GM19395 (cell line): ENCODE measurements at regions not wholly inside any gene's neighbourhood (a gene's known extent, or its start where the extent isn't known, plus 50 kb on each side); places are given as distances from the start of the nearest gene placed in this dataset.

ENCODE experiments used
- ATAC-seq: cut with Tn5 transposase; IDR thresholded peaks from one replicate; pipeline ENCODE4 v1.9.1; 2021; ENCODE audit warnings: mild to moderate bottlenecking, moderate library complexity; ENCODE audit not compliant: unreplicated experiment

DNA sequence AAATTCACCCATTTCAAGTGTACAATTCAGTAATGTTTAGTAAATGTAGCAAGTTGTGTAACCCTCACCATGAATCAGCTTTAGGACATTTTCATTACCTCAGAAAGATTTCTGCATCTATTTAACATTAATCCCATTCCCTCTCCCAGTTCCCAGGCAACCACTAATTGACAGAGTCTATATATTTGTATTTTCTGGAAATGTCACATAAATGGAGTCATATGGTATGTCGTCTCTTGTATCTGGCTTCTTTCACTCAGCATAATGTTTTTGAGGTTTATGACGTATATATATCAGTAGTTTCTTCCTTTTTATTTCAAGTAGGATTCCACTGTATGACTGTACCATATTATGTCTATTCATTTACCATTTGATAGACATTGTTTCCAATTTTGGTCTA, 199.8 kb downstream of the CYB561 start:
- ATAC-seq: no peak

DNA sequence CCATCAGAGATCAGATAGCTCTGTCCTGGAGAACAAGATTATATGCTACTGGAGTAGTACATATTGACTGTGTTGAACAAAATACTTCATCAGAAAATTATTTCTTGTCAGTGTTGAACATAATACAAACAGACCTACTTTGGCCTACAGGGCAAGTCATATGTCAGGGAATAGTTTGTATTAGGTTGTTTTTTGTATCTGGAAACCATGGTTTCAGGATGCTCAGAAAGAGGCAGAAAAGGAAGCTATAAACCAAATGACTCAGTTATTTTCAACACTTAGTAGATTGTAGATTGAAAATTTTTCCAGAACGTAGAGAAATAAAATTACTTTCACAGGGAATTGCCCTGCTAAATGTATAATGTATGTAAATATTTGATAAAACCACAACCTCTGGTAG, 198.4 kb downstream of the CYB561 start:
- ATAC-seq: no peak

DNA sequence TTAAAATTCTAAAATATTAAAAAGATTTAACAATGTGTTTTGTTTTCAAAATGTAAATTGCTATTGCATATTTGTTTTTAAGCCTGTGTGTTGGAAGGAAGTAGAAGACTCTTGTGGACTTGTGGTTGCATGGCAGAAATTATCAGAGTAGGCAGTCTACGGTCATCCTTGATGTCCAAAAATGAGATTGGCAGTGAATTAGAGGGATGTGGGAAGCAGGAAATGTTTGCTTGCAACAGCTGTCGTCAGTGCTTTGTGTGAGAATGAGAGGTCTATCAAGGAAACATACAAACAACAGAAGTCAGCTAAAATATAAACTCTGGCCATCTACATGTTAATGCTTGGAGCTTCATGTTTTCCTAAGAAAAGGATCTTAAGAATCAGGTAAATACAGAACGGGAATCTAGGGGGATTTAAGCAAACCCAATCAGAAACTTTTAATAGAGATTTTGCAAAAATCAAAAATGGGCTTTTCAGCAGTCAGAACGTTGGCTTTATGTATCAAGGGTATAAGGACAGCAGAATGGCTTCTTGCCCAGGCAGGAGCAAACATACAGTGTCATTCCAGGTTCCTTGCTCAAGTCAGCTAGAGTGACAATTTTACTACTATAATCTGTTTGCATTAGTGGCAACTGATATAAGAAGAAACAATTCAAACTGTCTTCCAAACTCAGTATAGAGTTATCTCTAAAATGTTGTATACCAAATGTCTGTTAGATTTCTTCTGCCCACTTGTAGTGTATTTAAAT, 196.7 kb downstream of the CYB561 start:
- ATAC-seq: no peak

DNA sequence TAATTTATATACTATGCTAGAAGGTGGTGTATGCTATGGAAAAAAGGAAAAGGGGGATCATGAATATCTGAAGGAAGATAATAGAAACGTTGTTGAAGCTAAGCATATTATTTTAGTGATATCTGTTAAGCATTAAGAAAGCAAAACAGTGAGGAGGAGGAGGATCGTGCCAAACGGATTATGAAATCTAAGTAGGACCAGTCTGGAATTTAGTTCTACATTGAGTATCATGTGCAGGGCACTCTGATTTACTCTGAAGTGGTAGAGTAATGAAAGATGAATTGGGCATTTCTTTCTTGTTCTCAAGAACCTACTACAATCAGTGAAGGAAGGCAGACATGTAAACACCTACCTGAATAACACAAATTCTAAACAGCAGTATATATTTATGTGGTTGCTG, 195.3 kb downstream of the CYB561 start:
- no peak for ATAC-seq

DNA sequence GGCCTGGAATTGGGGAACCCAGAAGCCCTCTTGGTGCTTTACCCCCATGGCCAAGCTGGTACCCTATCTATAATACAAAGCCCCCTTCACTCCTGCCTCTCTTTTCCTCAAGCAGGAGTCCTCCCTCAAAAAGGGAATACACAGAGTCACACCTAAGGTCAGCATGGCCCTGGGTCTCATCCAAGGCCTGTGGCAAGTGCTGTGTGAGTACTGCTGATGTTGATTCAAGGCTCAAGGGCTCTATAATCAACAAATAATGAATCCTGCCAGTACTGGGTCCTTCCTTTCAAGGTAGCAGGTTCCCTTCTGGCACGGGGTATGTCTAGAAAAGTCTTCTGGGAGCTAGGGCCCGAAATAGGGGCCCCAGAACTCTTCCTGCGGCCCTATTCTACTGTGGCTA, 187.3 kb downstream of the CYB561 start:
- ATAC-seq: no peak

GRCh38 chr17:63262751-63263476, 183.2 kb downstream of the CYB561 start:
- no peak for ATAC-seq

GRCh38 chr17:63265526-63265925, 180.6 kb downstream of the CYB561 start:
- no peak for ATAC-seq

GRCh38 chr17:63267846-63268245, 178.3 kb downstream of the CYB561 start:
- ATAC-seq: no peak

GRCh38 chr17:63268827-63269226, 177.3 kb downstream of the CYB561 start:
- ATAC-seq: no peak

DNA sequence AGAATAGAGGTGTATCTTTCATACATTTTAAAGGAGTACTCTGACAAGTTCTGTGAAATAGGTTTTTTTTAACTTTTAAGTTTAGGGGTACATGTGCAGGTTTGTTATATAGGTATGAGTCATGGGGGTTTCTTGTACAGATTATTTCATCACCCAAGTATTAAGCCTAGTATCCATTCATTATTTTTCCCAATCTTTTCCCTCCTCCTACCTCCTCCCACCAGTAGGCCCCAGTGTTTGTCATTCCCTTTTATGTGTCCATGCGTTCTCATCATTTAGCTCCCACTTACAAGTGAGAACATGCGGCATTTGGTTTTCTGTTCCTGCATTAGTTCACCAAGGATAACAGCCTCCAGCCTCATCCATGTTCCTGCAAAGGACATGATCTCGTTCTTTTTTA, 175.5 kb downstream of the CYB561 start:
- no peak for ATAC-seq

DNA sequence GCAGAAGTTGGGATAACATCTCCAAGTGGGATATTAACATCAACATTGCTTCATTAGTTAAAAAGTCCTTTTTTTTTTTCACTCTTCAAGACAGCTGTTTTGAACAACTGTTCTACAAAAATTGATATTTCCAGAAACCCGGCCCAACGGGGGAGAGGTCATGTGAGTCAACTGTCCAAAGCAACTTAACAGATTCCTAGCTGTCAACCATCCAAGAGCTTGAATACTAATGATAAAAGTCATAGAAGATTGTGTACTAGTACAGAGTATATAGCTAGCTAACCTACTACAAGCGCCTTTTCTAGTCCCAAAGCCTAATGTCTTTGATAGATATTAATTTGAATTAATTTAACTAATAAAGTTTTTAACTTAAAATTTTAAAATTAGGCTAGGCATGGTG, 172.0 kb downstream of the CYB561 start:
- no peak for ATAC-seq

- ATAC-seq: no peak
Measured at GRCh38 chr17:63275318-63275970, 170.7 kb downstream of the CYB561 start.

DNA sequence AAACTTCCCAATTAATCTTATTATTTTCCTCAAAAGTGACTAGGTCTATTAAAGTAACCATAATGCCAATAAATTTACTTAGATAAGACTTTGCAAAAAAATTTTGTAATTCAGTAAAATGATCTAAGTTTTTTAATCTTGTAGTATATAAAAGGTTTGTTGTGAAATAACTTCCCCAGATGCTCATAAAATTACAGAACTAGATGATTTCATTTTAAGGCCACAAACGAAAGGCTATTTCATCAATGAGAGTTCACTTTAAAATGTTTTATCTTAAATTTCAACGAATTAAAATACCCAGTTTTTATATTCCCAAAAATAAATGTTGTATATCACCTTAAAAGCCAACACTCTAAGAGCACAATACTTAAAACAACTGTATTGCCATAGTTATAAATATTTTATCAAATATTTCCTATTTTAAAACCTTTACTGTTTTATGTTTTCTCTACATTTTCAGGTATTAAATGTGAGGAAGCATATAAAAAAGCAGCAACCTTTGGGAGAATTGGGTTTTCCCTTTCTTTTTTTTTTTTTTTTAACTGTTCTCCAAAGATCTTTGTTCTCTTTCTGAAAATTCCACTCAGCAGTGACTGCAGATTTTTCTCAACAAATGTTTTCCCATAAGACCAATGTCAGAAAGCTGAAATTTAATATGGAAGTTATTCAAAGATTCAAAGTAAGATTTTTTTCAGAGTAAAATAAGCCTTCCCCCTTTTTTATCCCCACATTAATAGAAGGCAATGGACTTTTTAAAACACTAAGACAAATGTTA, 169.9 kb downstream of the CYB561 start:
- no peak for ATAC-seq

- no peak for ATAC-seq
Measured at GRCh38 chr17:63276821-63277220, 169.3 kb downstream of the CYB561 start.

DNA sequence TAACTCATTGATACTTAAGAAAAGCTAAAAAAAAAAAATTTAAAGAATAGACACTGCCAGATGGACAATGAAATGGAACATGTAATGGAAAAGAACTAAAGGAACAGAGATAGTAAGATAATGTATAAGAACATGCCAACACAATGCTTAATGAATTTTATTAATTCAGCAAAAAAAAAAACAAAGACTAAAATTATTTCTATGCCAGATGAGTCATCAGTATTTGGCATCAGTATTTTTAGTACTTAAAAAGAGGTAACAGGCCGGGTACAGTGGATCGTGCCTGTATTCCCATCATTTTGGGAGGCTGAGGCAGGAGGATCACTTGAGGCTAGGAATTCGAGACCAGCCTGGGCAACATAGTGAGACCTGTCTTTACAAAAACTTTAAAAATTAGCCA, 168.5 kb downstream of the CYB561 start:
- no peak for ATAC-seq

DNA sequence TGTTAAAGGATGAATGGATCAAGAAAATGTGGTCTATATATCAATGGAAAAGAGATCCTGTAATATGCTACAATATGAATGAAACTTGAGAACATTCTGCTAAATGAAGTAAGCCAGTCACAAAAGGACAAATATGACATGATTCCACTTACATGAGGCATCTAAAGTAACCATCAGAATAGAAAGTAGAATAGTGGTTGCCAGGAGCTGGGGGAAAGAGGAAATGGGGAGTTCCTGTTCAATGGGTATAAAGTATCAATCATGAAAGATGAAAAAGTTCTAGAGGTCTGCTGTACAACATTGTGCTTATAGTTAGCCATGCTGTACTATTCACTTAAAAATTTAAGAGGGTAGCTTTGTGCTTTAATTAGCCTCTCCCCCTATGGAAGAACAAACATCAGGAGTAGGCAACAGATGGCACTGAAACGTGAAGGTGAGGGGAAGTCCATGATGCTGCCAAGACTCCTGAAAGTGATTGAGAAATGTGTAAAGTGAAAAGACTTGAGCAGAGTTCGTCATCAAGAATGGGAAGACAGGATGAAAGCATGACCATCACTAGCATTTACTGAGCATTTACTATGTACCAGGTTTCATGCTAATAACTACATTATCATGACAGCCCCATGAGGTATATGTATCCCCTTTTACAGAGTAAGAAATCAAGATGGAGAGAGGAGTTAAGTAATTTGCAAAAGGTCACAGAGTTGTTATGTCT, 167.2 kb downstream of the CYB561 start:
- peak; percentile 54 for ATAC-seq

GRCh38 chr17:63279498-63280230, 166.4 kb downstream of the CYB561 start:
- no peak for ATAC-seq

- peak; percentile 73 for ATAC-seq
Measured at GRCh38 chr17:63282455-63282854, 163.7 kb downstream of the CYB561 start.

- no peak for ATAC-seq
Measured at GRCh38 chr17:63285551-63285950, 160.6 kb downstream of the CYB561 start.

GRCh38 chr17:63286254-63286653, 159.9 kb downstream of the CYB561 start:
- no peak for ATAC-seq
